EL (cell line): ENCODE measurements at regions not wholly inside any gene's neighbourhood (a gene's known extent, or its start where the extent isn't known, plus 50 kb on each side); places are given as distances from the start of the nearest gene placed in this dataset.

Experiments used
- DNase-seq: peaks from one replicate; pipeline ENCODE4 v3.0.0-alpha.2; 2016

DNA sequence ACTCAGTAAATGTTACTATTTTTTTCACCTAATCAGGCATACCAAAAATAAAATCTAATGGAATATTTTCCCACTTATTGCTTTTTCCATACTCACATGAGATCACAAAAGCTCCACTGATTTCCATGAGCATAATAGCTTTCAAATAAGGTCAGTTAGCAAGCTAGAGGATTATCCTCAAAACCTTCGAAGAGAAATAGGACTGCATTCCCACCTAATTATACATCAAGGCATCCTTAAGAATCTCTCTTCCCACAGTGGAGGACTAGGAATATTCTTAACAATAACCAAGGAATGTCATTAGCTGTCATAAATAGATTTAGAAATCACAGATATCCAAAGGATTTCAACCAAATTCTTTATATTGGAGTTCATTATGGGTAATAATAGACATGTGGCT is 127.9 kb upstream of the STT3B start:
- DNase-seq: peak; percentile 23

- no peak for DNase-seq
Measured at GRCh38 chr3:31405515-31405914, 127.2 kb upstream of the STT3B start.

GRCh38 chr3:31406896-31407295 is 125.8 kb upstream of the STT3B start:
- no peak for DNase-seq

GRCh38 chr3:31407665-31408064 is 125.1 kb upstream of the STT3B start:
- DNase-seq: peak; percentile 26

DNA sequence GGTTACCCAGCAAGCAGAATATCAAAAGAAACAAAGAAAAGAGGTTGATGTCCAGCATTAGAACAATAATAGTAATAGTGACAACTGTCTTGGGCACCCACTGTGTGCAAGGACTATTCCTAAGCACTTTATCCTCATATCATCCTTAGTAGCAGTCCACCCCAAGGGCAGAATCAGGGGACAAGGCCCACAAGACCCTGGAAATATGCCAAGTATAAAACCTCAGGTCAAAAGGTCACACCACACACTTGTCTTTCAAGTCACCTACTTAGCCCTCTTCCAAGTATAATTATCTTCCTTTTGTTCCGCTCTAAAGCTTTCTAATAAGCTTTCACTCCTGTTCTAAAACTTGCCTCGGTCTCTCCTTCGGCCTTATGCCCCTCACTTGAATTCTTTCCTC is 124.0 kb upstream of the STT3B start:
- no peak for DNase-seq

- no peak for DNase-seq
Measured at GRCh38 chr3:31409389-31409788, 123.3 kb upstream of the STT3B start.

GRCh38 chr3:31409866-31410265 is 122.9 kb upstream of the STT3B start:
- DNase-seq: no peak

- DNase-seq: no peak
Measured at GRCh38 chr3:31410411-31410810, 122.3 kb upstream of the STT3B start.

DNA sequence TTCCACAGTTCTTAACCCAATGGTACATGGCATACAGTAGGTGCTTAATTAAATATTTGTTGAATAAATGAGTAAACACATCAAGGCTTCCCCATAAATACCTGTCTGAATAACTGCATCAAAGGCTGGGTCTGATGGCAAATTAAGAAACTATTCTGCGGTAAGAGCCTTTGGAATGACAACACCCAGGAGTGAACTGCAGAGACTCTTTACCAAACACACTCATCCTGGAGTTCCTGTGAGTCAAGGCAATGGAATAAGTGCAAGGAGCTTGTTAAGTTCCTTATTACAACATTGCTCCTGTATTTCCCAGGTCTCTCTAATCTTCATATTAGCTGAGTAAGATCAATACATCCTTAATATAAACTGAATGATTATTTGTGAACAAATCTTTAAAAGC is 119.9 kb upstream of the STT3B start:
- DNase-seq: peak; percentile 60

GRCh38 chr3:31413515-31413914 is 119.2 kb upstream of the STT3B start:
- DNase-seq: no peak

DNA sequence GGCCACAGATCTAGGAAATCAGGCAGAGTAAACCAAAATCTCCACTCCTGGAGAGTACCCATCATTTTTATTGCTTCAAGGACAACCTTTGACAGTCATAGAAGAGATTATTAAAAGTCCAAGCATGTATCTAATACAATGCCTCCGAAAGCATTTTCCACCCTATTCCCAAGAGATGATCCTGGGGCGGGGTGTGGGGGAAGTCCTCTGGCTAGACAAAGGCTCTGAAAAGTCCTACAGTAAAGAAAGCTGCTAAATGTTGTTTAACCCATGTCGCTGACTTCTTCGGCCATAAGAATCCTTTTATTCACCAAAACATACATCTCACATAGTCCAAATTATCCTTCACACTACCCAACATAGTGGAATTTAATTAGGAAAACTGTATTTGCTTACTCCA is 115.7 kb upstream of the STT3B start:
- no peak for DNase-seq

- no peak for DNase-seq
Measured at GRCh38 chr3:31417486-31417885, 115.2 kb upstream of the STT3B start.

- DNase-seq: no peak
Measured at GRCh38 chr3:31420311-31420710, 112.4 kb upstream of the STT3B start.

DNA sequence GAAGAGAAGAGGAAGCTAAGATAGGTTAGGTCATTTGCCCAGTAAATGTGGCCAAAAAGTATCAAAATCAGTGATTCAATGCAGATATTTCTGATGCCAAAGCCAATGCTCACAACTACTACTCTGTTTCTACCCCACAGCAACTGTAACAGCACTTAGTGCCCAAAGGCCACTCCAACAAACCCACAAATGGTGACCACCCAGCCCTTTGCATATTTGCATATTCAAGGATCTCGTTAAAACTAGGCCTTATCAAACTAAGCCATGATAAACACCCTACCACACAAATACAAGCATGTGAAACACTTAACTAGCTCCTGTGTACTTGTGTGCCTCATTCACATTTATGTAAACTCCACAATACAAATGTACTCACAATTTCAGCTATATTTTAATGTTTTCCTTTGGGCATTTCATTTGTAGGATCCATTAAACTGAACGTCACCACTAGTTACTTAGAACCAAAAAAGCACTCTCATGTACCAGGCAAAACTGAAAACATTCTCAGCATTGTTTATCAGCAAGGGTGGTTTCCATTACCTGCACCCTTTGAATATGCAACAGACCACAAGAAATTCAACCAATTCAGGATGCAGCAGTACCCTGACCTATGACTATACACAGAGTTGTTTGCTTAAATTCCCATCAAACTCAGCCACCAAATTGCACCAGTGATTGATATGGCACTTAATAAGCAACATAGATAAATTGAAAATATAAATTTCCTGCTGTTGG is 111.2 kb upstream of the STT3B start:
- no peak for DNase-seq

DNA sequence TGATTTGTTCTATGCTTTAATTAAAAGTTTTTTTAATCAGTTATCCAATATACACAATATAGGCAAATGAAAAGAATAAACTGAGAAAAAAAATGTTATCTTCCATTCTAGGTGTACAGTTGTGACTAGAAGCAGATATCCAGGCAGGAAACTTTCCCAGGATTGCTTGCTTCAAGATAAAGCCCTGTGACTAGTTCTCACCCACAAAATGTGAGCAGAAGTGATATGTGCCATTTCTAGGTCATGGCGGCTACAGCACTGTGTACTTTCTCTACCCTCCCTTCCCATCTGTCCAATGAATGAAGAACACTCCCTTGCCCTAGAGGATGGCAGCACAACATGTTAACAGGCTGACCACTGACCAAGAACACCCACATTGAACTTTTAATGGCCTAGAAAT is 110.5 kb upstream of the STT3B start:
- DNase-seq: no peak

DNA sequence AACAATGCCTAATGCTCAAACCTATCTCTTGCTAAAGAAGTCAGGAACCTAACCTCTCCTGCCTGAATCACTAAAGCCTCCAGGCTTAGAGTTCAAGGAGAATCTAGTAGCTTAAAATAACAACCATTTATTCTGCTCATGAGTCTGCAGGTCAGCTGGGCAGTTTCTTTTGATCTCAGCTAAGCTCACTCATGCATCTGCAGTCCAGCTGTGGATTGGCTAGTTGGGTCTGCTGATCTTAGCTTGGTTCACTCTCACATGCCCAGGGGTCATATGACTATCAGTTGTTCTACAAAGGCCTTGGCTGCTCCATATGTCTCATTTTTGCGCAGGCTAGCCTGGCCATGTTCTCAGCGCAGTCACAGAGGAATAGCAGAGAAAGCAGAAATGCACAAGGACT is 109.2 kb upstream of the STT3B start:
- DNase-seq: peak; percentile 63

DNA sequence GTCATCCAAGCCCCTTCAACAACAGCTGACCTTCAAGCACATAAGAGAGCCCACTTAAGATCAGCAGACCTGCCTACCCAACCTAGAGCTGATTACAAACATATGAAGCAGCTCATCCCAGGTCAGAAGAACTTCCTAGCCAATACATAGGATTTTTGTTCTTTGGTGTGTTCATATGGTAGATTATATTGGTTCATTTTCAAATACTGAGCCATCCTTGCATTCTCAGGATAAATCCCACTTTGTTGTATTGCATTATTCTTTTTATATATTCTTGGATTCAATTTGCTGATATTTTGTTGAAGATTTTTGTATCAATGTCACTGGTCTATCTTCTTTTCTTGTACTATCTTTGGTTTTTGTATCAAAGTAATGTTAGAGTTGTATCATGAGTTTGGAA is 107.3 kb upstream of the STT3B start:
- no peak for DNase-seq

DNA sequence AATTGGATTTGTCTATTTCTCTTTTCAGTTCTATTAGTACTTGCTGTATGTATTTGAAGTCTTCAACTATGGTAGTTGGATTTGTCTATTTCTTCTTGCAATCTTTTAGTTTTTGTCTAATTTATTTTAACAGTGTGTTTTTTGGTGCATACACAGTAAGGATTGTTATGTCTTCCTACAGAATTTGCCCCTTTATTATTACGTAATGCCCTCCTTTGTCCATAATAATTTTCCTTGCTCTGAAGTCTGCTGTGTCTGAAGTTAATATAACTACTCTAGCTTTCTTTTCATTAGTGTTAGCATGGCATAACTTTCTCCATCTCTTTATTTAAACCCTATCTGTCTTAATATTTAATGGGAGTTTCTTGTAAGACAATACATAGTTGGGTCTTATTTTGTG is 105.1 kb upstream of the STT3B start:
- DNase-seq: no peak

- DNase-seq: no peak
Measured at GRCh38 chr3:31431321-31431720, 101.4 kb upstream of the STT3B start.

GRCh38 chr3:31432897-31433678 is 99.6 kb upstream of the STT3B start:
- peak; percentile 31 for DNase-seq

DNA sequence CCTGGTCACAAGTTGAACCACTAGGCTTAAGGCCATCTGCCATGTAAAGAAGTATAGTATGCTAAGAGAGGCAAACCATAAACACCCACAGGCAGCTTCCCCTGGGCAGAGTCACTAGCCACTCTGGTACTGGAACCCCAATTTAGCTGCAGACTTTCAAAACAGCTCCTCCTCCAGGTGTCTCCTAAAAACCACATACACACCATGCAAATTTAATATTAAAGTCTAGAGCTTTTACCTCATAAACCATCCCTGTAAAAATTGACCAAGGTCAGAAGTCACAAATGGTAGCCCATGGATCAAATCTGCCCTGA is 99.1 kb upstream of the STT3B start:
- DNase-seq: no peak

- DNase-seq: no peak
Measured at GRCh38 chr3:31434819-31435218, 97.9 kb upstream of the STT3B start.

DNA sequence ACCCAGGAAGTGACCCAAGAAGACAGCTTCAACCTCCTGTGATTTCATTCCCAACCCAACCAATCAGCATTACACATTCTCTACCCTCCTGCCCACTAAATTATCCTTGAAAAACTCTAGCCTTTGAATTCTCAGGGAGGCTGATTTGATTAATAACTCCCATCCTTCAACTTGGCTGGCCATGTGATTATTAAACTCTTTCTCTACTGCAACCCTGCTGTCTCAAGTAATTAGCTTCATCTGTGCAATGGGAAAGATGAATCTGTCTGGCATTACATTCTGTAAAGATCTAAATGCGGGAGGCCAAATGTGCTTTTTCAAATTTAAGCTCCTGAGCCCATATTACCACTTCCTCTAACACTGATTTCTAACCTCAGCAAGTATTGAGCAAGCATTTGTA is 95.9 kb upstream of the STT3B start:
- no peak for DNase-seq

DNA sequence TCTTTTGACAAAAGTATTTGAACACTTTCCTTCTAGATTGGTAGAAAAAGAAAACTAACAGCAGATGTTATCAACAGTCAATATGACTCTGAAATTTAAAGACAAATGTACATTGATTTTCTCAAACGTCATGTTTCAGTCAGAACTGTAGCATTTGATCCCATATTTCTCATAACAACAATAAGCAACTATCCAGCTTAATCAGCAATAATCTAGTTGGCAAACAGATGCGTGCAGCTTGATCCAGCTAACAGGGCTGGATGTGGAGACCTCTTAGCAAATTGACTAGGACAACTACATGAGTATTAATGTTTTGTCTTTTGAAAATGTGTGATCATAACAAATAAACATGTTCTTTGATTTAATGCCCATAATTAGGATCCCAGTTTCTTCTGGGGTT is 94.0 kb upstream of the STT3B start:
- no peak for DNase-seq
